Ovary (tissue), 7 donors: ENCODE measurements at regions not wholly inside any gene's neighbourhood (a gene's known extent, or its start where the extent isn't known, plus 50 kb on each side); places are given as distances from the start of the nearest gene placed in this dataset.

Experiments
- DNase-seq, 5 donors: peaks; one replicate each; pipeline ENCODE4 v3.0.0-alpha.2; 2019 to 2020
- H3K27ac ChIP-seq, 2 donors: fragments of 200-600 bp; one replicate each; pipeline versions ENCODE4 v1.5.1 to v1.8.0; 2019 to 2022
- H3K27me3 ChIP-seq: fragments of 200-600 bp; one replicate; pipeline ENCODE4 v1.8.0; 2022
- H3K36me3 ChIP-seq: fragments of 200-600 bp; sonication (generic); one replicate; pipeline ENCODE4 v1.5.1; 2019
- H3K4me1 ChIP-seq: one replicate; pipeline ENCODE4 v1.8.1; 2013; ENCODE audit warnings: mild to moderate bottlenecking, moderate library complexity; ENCODE audit not compliant: insufficient read depth
- H3K4me3 ChIP-seq: fragments of 200-600 bp; sonication (generic); one replicate; pipeline ENCODE4 v1.5.1; 2017
- H3K9me3 ChIP-seq, 2 donors: fragments of 200-600 bp in 1 of 2; sonication (generic) in 1 of 2; one replicate each; pipeline versions ENCODE4 v1.5.1 to v1.8.1; 2013 to 2019; ENCODE audit warnings: mild to moderate bottlenecking in 1 of 2, moderate library complexity in 1 of 2
- EP300 ChIP-seq: sonication (generic); formaldehyde crosslinking; IDR thresholded peaks from one replicate; pipeline ENCODE4 v1.6.1; 2017; ENCODE audit warnings: antibody characterized with exemption
- POLR2A ChIP-seq: fragments of 450-650 bp; IDR thresholded peaks from one replicate; pipeline ENCODE4 v1.6.1; 2017; ENCODE audit warnings: antibody characterized with exemption, mild to moderate bottlenecking, moderate library complexity
- WGBS, 3 donors: extraction: QIAGEN DNeasy Blood & Tissue Kit in 1 of 3; methylation state at CpG; one replicate each; pipeline versions ENCODE4 v1.1.5 to v1.1.7; 2013 to 2017; 5-methylcytosine and 5-hydroxymethylcytosine counted together
- intact Hi-C, 4 donors: fragments of 100-400 bp; cut with DNase I; formaldehyde crosslinking; loops; one replicate each; pipeline versions ENCODE4 v1.11.0 to v1.15.1; 2022 to 2023
- TF ChIP-seq, protein P1 (sequence below), 3 donors: fragments of 450-650 bp in 2 of 3; fragments of 200-600 bp in 1 of 3; IDR thresholded peaks; one replicate each; pipeline versions ENCODE4 v1.5.1 to v1.8.0; 2016 to 2022; ENCODE audit warnings: antibody characterized with exemption in 3 of 3, mild to moderate bottlenecking in 1 of 3
- donor health status: DM: no; HTN: no; CAD: no; lungs with moderate emphysema.
- donor health status: DM: no; HTN: no; CAD: no.
- donor health status: Bipolar disorder and iron deficiency.
- donor health status: DM: no; HTN: no; CAD: no.
- donor health status: DM: yes; HTN: yes; CAD: no.

- 53 to 76% (median 66%) methylated on average over 1 of the region's 1 CpG for WGBS, 3 donors
- no peak overlapping the region for H3K4me3 ChIP-seq
- no peak for DNase-seq
- intact Hi-C loops, result no loop called here
- no peak overlapping the region for H3K27ac ChIP-seq
- TF ChIP-seq, protein P1, sequence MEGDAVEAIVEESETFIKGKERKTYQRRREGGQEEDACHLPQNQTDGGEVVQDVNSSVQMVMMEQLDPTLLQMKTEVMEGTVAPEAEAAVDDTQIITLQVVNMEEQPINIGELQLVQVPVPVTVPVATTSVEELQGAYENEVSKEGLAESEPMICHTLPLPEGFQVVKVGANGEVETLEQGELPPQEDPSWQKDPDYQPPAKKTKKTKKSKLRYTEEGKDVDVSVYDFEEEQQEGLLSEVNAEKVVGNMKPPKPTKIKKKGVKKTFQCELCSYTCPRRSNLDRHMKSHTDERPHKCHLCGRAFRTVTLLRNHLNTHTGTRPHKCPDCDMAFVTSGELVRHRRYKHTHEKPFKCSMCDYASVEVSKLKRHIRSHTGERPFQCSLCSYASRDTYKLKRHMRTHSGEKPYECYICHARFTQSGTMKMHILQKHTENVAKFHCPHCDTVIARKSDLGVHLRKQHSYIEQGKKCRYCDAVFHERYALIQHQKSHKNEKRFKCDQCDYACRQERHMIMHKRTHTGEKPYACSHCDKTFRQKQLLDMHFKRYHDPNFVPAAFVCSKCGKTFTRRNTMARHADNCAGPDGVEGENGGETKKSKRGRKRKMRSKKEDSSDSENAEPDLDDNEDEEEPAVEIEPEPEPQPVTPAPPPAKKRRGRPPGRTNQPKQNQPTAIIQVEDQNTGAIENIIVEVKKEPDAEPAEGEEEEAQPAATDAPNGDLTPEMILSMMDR (IDR thresholded peaks at IDR 0.05), result no peak
- TF ChIP-seq POLR2A (no peak), EP300 (no peak)
- no peaks in the 10 kb centered on the region for H3K4me1 ChIP-seq
- no peaks in the 10 kb centered on the region for H3K9me3 ChIP-seq
- H3K36me3 ChIP-seq, result no peaks in the 10 kb centered on the region
- no peaks in the 10 kb centered on the region for H3K27me3 ChIP-seq
Measured at GRCh38 chr5:144774197-144774596, 603.5 kb downstream of the KCTD16 start.

- intact Hi-C loops, result no loop called here
- 62 to 83% (median 67%) methylated on average over 4 of the region's 4 CpGs for WGBS, 3 donors
- no peak for DNase-seq
Measured at GRCh38 chr5:144773628-144774027, 603.0 kb downstream of the KCTD16 start.

GRCh38 chr5:144771802-144772201 is 601.1 kb downstream of the KCTD16 start:
- no peak for DNase-seq
- no peak overlapping the region for H3K27ac ChIP-seq
- 83 to 86% (median 84%) methylated on average over 2 of the region's 2 CpGs for WGBS, 3 donors
- H3K27me3 ChIP-seq, result no peaks in the 10 kb centered on the region
- TF ChIP-seq POLR2A (no peak), EP300 (no peak)
- TF ChIP-seq, protein P1 (IDR thresholded peaks at IDR 0.05), result no peak
- no peaks in the 10 kb centered on the region for H3K4me1 ChIP-seq
- intact Hi-C loops, result no loop called here
- no peaks in the 10 kb centered on the region for H3K9me3 ChIP-seq
- no peaks in the 10 kb centered on the region for H3K36me3 ChIP-seq
- H3K4me3 ChIP-seq, result no peak overlapping the region

More at GRCh38 chr5:144773628-144774027, 603.0 kb downstream of the KCTD16 start:
- H3K4me1 ChIP-seq, result no peaks in the 10 kb centered on the region
- TF ChIP-seq, protein P1 (IDR thresholded peaks at IDR 0.05), result no peak
- TF ChIP-seq POLR2A, result no peak
- no peak for TF ChIP-seq EP300
- no peak overlapping the region for H3K27ac ChIP-seq
- no peaks in the 10 kb centered on the region for H3K36me3 ChIP-seq
- no peak overlapping the region for H3K4me3 ChIP-seq
- no peaks in the 10 kb centered on the region for H3K9me3 ChIP-seq
- no peaks in the 10 kb centered on the region for H3K27me3 ChIP-seq

DNA sequence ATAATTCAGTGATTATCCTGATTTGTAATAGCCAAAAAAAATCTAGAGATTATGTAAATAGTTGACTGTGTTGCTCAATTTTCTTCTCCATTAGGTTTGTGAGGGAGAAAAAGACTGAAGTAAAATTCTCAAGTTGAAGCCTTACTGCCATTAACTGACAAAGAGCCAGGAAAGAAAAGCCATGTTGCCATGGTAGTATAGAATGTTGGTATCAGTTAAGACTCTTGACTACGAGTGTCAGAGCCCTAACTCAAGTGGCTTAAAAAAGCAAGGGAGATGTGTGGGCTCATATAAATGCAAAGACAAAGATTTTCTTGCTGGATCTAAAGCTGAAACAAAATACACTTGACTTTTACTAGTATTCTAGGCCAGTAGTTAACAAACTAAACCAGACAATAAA is 571.7 kb downstream of the KCTD16 start:
- Histone ChIP-seq H3K4me3 (no peak overlapping the region), H3K27ac (no peak overlapping the region), H3K4me1 (no peaks in the 10 kb centered on the region), H3K36me3 (no peaks in the 10 kb centered on the region), H3K27me3 (no peaks in the 10 kb centered on the region), H3K9me3 (no peaks in the 10 kb centered on the region)
- DNase-seq, result no peak
- intact Hi-C loops, result no loop called here
- WGBS, 3 donors, result 13 to 37% (median 35%) methylated on average over 1 of the region's 1 CpG
- TF ChIP-seq EP300, result no peak
- TF ChIP-seq, protein P1 (IDR thresholded peaks at IDR 0.05), result no peak
- no peak for TF ChIP-seq POLR2A
